HepG2 (cell line): ENCODE measurements at regions not wholly inside any gene's neighbourhood (a gene's known extent, or its start where the extent isn't known, plus 50 kb on each side); places are given as distances from the start of the nearest gene placed in this dataset.
A peak's percentile ranks its signal among the peaks of the same experiment; 100 is the strongest.

Source experiments
- ATAC-seq: fragments of 200-7000 bp; cut with Tn5 transposase; 3 replicates; pipeline ENCODE4 v1.9.1; 2020; ENCODE audit warnings: mild to moderate bottlenecking, moderate library complexity
- BruUV-seq: library from RNA; stranded (reverse); fragments of 400-500 nt; replicated peaks from 2 replicates; lab custom pipeline; 2021; lab: Mats Ljungman, UMichigan
- CTCF ChIA-PET: fragments of 300-600 bp; formaldehyde crosslinking; extraction: SDS; loops from one replicate; lab custom pipeline; 2021; ENCODE audit warnings: low total read pairs, inconsistent platforms, low intra/inter-chr PET ratio; lab: Yijun Ruan, JAX
- POLR2A ChIA-PET: fragments of 350-600 bp; sonication (Branson Sonifier 250); formaldehyde crosslinking; loops from one replicate; lab custom pipeline; 2020; ENCODE audit warnings: antibody characterized with exemption, inconsistent platforms; lab: Yijun Ruan, JAX
- DNase-seq: peaks from one replicate; pipeline ENCODE4 v3.0.0-alpha.2; 2015; ENCODE audit warnings: low spot score
- FAIRE-seq: peaks from 3 replicates; lab custom pipeline; 2011; peaks lifted over from hg19 to GRCh38; lab: Jason Lieb, UNC
- H2AFZ ChIP-seq: one replicate; pipeline ENCODE4 v1.6.1; 2011; ENCODE audit warnings: low read length, inconsistent platforms
- H3K27ac ChIP-seq: fragments of 300-600 bp; 3 replicates; pipeline ENCODE4 v1.8.0; 2011; ENCODE audit warnings: mixed run types, mild to moderate bottlenecking, mixed read lengths, low read length, inconsistent platforms; ENCODE audit not compliant: insufficient read depth; ENCODE audit errors: extremely low read length
- H3K27me3 ChIP-seq, 2 experiments: fragments of 200-600 bp in 1 of 2; 2 replicates in 1 of 2; 3 replicates in 1 of 2; pipeline versions ENCODE4 v1.6.0 to v1.8.0; 2011; ENCODE audit warnings: low read length in 2 of 2, mild to moderate bottlenecking in 2 of 2, moderate library complexity in 2 of 2, inconsistent platforms in 1 of 2; ENCODE audit not compliant: insufficient read depth in 2 of 2, control insufficient read depth in 1 of 2
- H3K36me3 ChIP-seq, 2 experiments: fragments of 200-600 bp in 1 of 2; replicated peaks in 1 of 2; 2 replicates in 1 of 2; 3 replicates in 1 of 2; pipeline versions ENCODE4 v1.5.1 to v1.8.0; 2011; ENCODE audit warnings: low read length in 2 of 2, inconsistent platforms in 1 of 2; ENCODE audit not compliant: insufficient read depth in 2 of 2, control insufficient read depth in 1 of 2
- H3K4me1 ChIP-seq: 2 replicates; pipeline ENCODE4 v1.5.1; 2012; ENCODE audit warnings: low read length, inconsistent platforms; ENCODE audit not compliant: insufficient read depth
- H3K4me2 ChIP-seq: 2 replicates; pipeline ENCODE4 v1.6.0; 2011; ENCODE audit warnings: low read depth, low read length, inconsistent platforms
- H3K4me3 ChIP-seq, 3 experiments: fragments of 200-600 bp in 1 of 3; sonication (generic), shearing (Covaris generic) in 1 of 3; replicated peaks in 1 of 3; 2 replicates each; pipeline ENCODE4 v1.5.1; 2011 to 2016; ENCODE audit warnings: low read length in 3 of 3, inconsistent platforms in 2 of 3, low read depth in 2 of 3, mild to moderate bottlenecking in 2 of 3, control low read depth in 1 of 3, mixed read lengths in 1 of 3; ENCODE audit not compliant: insufficient read depth in 1 of 3
- H3K79me2 ChIP-seq: one replicate; pipeline ENCODE4 v1.6.1; 2011; ENCODE audit warnings: low read length, inconsistent platforms; ENCODE audit not compliant: insufficient read depth
- H3K9ac ChIP-seq: 2 replicates; pipeline ENCODE4 v1.6.0; 2011; ENCODE audit warnings: mild to moderate bottlenecking, low read depth, low read length, inconsistent platforms; ENCODE audit not compliant: insufficient read depth
- H3K9me3 ChIP-seq: 2 replicates; pipeline ENCODE4 v1.5.1; 2012; ENCODE audit warnings: mild to moderate bottlenecking, low read length
- H4K20me1 ChIP-seq: 2 replicates; pipeline ENCODE4 v1.6.0; 2011; ENCODE audit warnings: inconsistent platforms, mild to moderate bottlenecking, low read length, moderate library complexity; ENCODE audit not compliant: insufficient read depth
- CEBPG ChIP-seq: IDR thresholded peaks from 2 replicates; pipeline ENCODE4 v1.6.1; 2016
- MAFF ChIP-seq: IDR thresholded peaks from 2 replicates; pipeline ENCODE4 v1.6.1; 2011; ENCODE audit warnings: low read depth, low read length, improper control_type of control experiment
- MAFK ChIP-seq, 2 experiments: IDR thresholded peaks in 1 of 2; conservative IDR thresholded peaks in 1 of 2; 2 replicates each; pipeline ENCODE4 v1.6.1; 2011; ENCODE audit warnings: improper control_type of control experiment in 2 of 2, low read length in 2 of 2
- SALL1 ChIP-seq: sonication (generic); formaldehyde crosslinking; IDR thresholded peaks from 2 replicates; pipeline ENCODE4 v1.8.0; 2022; ENCODE audit warnings: mild to moderate bottlenecking, missing genetic modification reagents
- ZFAT ChIP-seq: sonication (generic); formaldehyde crosslinking; conservative IDR thresholded peaks from 2 replicates; pipeline ENCODE4 v1.8.1; 2023; ENCODE audit warnings: missing genetic modification reagents, inconsistent platforms
- WGBS: methylation state at CpG from one replicate; pipeline ENCODE4 v1.1.6; 2017; ENCODE audit warnings: low lambda C conversion rate; 5-methylcytosine and 5-hydroxymethylcytosine counted together
- in situ Hi-C: cut with HindIII; loops from 2 replicates; pipeline ENCODE4 v1.10.0; 2017; ENCODE audit warnings: low pct_unique_long_range_greater_than_20kb; ENCODE audit not compliant: extremely low pct_ligation_motif_present
- intact Hi-C: fragments of 100-400 bp; cut with micrococcal nuclease; formaldehyde crosslinking; loops from one replicate; pipeline ENCODE4 v1.10.0; 2022; ENCODE audit not compliant: unreplicated experiment

DNA sequence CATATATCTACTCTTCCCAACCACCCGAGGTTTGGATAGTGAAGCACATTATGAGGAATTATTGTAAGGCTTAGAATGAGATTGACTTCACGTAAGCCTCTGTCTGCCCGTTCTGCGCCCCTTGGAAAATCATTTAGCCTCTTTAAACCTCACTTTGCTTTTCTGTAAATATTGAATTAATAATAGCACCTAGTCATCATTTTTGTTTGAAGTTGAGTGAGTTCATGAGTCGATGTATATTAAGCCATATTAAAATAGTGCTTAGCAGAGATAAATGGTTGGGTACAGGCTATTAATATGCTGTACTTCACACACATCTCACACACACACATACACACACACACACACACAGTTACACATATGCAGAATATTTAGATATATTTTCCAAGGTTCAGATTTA lies 344.8 kb upstream of the EYS start:
- no peaks in the 10 kb centered on the region for H4K20me1 ChIP-seq
- TF ChIP-seq MAFF, result peak; percentile 50
- no peak for TF ChIP-seq ZFAT (CRISPR knock-in tag)
- peak; percentile 43 to 65 for TF ChIP-seq MAFK (conservative IDR thresholded peaks at IDR 0.05 in 1 of 2, IDR thresholded peaks at IDR 0.05 in 1 of 2; ENCODE audit: low read length in 2 of 2)
- ATAC-seq, result no peak
- no peak for FAIRE-seq
- intact Hi-C loops, result no loop called here
- ChIA-PET CTCF (no interaction called here), POLR2A (no interaction called here)
- no peaks in the 10 kb centered on the region for H3K9me3 ChIP-seq
- H2AFZ ChIP-seq, result no peak overlapping the region
- DNase-seq, result no peak
- H3K4me3 ChIP-seq, result no peak overlapping the region
- 7% methylated on average over 5 of the region's 5 CpGs for WGBS
- no peaks in the 10 kb centered on the region for H3K4me1 ChIP-seq
- BruUV-seq, result no TSS peak
- H3K27me3 ChIP-seq, result no peaks in the 10 kb centered on the region
- no peaks in the 10 kb centered on the region for H3K79me2 ChIP-seq
- H3K9ac ChIP-seq, result no peak overlapping the region
- H3K36me3 ChIP-seq, result no peaks in the 10 kb centered on the region
- H3K4me2 ChIP-seq, result no peak overlapping the region
- H3K27ac ChIP-seq, result no peak overlapping the region
- in situ Hi-C loops, result no loop called here

DNA sequence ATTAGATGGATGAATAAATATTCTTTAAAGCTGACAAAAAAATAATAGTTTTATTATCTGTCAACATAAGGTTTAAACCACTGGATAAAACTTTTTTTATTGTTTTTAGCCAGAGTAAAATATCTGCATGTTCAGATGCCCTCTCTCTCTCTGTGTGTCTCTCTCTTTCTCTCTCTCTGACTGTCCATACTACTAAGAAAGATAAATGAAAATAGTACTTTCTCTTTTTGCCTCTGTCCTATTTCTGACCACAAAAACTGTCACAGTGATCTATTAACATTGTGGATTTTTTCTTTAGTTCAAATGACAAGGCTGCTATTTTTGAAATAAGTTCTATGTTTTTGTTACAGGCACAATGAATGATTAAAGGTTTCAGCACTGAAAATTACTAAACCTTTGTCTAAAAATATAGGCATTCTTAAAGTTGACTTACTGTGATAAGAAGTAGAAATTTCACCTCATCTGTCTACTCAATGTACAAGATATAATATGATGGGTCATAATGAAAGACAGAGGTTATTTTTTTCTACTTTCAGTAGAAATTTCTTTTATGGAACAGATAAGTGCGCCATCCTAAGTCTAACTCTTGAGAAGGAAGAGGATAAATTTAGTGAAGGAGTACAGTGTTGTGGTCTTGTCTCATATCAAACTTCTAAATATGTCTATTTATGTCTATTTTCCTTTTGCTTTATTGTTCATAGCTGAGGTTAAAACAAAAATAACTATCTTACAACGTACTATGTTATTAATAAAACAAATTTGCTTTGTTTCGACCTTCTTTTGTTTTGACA lies 341.9 kb upstream of the EYS start:
- TF ChIP-seq CEBPG (CRISPR knock-in tag) (no peak), SALL1 (CRISPR knock-in tag) (no peak)
- no peak overlapping the region for H3K4me3 ChIP-seq
- H4K20me1 ChIP-seq, result no peaks in the 10 kb centered on the region
- CTCF ChIA-PET, result no interaction called here
- no peak overlapping the region for H3K4me2 ChIP-seq
- no peaks in the 10 kb centered on the region for H3K79me2 ChIP-seq
- intact Hi-C loops (no loop called here), in situ Hi-C loops (no loop called here)
- no peaks in the 10 kb centered on the region for H3K27me3 ChIP-seq
- no peaks in the 10 kb centered on the region for H3K9me3 ChIP-seq
- 9% methylated on average over 3 of the region's 3 CpGs for WGBS
- FAIRE-seq (no peak), DNase-seq (no peak), ATAC-seq (no peak)
- no peaks in the 10 kb centered on the region for H3K4me1 ChIP-seq
- POLR2A ChIA-PET, result no interaction called here
- no peak overlapping the region for H2AFZ ChIP-seq
- no TSS peak for BruUV-seq
- no peaks in the 10 kb centered on the region for H3K36me3 ChIP-seq
- no peak overlapping the region for H3K9ac ChIP-seq
- no peak overlapping the region for H3K27ac ChIP-seq
